ENCODE measurements at regions not wholly inside any gene's neighbourhood (a gene's known extent, or its start where the extent isn't known, plus 50 kb on each side); places are given as distances from the start of the nearest gene placed in this dataset.

DNA sequence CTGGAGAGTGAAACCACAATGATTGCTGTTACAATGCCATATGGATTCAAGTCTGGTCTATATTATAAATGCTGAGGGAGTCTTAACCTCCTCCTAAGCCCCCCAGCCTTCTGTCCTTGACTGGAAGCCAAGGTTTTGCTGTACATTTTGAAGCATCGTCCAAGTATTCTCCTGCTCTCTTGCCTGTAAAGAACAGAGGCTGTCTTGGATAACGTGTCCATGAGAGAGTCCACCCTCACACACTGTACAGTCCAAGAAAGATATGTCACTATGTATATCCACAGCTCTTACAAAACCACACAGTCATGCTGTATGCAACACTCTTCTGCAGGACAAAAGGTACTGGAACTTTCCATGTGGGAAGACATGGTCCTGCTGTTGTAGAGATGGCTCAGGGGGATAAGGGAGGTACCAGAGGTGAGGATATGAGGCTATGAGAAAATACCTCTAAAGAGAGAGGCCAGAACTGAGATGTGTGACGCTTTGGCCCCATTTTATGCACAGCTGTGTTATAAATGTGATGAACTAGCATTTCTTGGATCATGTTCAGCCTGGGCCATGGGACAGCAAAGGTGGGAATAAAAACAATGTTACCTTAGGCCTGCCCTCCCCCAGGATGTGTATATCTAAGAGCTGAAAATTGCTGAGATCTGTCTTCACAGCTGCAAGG, 678.6 kb downstream of the IQCM start:
- no peak for FAIRE-seq

DNA sequence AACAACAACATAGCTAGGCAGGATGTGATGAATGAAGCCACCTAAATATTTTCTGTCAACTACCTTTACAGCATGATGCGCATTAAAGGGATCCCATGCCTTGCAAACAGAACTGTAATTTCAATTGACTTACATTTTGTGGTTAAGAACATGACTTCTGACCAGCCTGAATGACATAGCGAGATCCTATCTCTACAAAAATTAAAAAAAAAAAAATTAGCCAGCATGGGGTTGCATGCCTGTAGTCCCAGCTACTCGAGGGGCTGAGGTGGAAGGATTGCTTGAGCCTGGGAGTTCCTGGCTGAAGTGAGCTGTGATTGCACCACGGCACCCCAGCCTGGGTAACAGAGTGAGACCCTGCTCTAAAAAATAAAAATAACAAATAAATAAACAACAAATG, 680.6 kb downstream of the IQCM start:
- DNase-seq (ENCODE audit: low spot score in 2 of 2) (no peak), FAIRE-seq (no peak)

More for the DNA sequence above, 678.6 kb downstream of the IQCM start:
- DNase-seq (ENCODE audit: low spot score in 2 of 2), result no peak

- DNase-seq (ENCODE audit: low spot score in 2 of 2), result no peak
- no peak for FAIRE-seq
Observed at GRCh38 chr4:149121023-149121404, 678.8 kb upstream of the NR3C2 start.

DNA sequence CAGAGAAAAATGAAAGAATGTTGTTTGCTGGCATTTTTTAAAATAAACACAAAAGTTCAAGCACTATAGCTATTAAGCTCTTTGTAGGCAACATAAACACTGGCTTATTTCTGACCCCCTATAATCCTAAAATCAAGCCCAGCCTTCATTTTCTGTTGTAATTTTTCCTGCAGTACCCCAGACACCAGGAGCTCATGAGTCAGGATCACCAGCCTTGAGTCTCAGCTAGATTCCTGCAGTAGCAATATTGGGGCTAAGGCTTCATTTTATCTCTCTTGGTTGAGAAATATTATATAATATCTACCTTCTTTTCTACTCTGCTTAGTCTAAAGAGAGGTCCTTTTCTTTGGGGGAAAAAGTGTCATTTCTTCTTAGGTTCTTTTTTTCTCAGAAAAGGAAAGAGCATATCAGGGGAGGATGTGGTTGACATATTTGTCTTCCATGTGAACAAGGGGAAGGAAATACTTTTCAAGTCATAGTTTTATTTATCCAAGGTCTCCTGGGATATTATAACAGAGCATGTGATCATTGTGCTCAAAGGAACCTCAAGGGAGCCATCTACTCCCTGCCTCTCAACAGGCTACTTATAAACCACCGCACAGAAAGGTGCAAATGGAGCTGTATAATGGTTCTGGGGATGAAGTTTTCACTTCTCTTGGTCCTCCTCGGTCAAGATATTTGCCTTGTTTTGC, 678.3 kb upstream of the NR3C2 start:
- FAIRE-seq (no peak), DNase-seq (ENCODE audit: low spot score in 2 of 2) (no peak)

DNA sequence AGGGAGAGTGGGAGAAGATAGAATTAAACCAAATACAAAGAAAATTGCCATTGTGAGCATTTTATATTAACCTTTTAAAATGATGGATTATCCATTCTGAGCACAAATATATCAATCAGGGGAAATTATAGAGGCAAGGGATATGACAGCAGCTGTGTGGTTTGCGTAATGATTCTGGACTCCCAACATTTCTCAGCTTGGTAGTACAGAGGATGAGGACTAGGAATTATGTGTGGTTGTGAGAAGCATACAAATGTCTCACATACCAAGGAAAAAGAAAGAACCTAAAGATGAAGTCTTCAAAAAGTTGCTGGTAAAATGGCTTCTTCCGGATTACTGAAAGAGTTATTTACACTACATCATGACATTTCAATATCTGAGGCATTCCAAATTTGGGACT, 674.6 kb upstream of the NR3C2 start:
- FAIRE-seq (no peak), DNase-seq (ENCODE audit: low spot score in 2 of 2) (no peak)

DNA sequence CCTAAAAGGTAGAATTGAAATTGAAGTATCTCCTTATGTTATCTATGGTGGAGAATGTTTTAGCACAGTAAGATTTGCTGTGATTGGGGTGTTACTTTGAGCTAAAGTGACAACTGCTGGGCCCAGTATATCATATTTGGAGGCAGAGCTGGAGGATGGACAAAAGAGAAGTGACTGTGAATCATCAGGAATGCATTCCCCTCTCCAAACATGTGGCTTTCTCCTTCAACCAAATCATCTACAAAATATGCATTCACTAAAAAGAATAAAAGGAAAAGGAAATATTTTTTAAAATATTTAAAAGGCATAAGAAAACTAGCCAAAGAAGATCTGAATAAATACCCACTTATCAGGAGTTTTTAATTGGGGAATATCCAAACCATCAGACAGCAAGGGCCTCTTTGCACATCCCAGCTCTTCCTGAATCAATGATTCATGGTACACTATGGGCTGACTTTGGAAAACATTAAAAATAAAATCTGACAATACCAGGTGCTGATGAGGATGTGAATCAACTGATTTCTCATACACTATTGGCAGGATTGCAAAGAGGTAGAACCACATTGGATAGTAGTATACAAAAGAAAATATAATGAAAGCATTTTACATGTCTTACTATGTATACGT, 671.7 kb upstream of the NR3C2 start:
- no peak for FAIRE-seq
- DNase-seq (ENCODE audit: low spot score in 2 of 2), result no peak

DNA sequence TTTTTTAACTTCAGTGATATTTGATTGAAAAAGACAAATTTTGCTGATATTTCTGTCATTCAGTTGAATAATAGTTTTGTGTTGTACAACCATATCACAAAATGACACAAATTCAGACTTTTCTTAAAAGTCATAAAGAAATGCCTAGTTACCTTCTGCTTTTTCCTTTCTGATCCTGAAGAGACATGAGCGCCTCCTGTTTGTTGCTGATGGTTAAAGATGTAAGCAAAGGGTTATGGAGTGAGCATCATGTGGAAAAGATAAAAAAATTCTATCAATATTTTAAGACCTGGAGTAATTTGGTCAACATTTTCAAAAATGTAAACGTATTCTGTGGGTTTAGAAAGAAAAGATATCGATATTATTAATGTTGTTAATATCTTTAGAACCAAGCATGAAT, 669.9 kb upstream of the NR3C2 start:
- FAIRE-seq (no peak), DNase-seq (ENCODE audit: low spot score in 2 of 2) (no peak)

- FAIRE-seq (no peak), DNase-seq (ENCODE audit: low spot score in 2 of 2) (no peak)
Observed at GRCh38 chr4:149110481-149110880, 668.3 kb upstream of the NR3C2 start.

DNA sequence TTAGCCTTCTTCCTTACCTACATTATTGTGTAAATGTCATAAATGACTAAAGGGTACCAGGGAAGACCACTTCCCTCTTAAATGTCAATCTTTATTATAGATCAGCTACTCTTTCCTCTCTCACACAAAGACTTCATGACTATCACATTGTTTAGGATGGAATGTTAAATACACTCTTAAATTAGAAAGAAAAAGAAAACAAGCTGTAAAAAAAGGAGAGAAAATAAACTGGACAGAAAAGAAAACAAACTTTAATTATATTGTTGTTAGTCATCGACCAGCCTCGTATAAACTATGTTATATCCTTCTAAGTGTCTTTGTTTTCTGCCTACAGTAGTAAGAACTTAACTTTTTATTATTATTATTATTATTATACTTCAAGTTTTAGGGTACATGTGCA, 666.4 kb upstream of the NR3C2 start:
- FAIRE-seq (no peak), DNase-seq (ENCODE audit: low spot score in 2 of 2) (no peak)

GRCh38 chr4:149102765-149103164, 660.6 kb upstream of the NR3C2 start:
- DNase-seq (ENCODE audit: low spot score in 2 of 2) (no peak), FAIRE-seq (no peak)

DNA sequence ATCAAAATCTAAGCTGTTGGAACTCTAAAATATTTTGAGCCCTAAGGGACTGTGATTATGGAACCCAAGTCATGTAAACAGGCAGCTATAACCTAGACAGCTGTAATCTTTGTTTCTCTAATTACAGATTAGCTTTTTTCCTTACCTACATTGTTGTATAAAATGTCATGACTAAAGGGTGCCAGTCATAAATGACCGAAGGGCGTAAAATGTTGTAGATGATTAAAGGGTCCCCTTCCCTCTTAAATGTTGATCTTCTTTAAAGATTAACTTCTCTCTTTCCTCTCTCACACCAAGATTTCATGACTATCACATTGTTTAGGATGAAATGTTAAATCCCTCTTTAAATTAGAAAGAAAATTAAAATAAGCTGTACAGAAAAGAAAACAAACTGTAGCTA, 659.4 kb upstream of the NR3C2 start:
- DNase-seq (ENCODE audit: low spot score in 2 of 2), result no peak
- FAIRE-seq, result no peak

- DNase-seq (ENCODE audit: low spot score in 2 of 2) (no peak), FAIRE-seq (no peak)
Observed at GRCh38 chr4:149095811-149096210, 653.6 kb upstream of the NR3C2 start.

- FAIRE-seq (no peak), DNase-seq (ENCODE audit: low spot score in 2 of 2) (no peak)
Observed at GRCh38 chr4:149095001-149095400, 652.8 kb upstream of the NR3C2 start.

DNA sequence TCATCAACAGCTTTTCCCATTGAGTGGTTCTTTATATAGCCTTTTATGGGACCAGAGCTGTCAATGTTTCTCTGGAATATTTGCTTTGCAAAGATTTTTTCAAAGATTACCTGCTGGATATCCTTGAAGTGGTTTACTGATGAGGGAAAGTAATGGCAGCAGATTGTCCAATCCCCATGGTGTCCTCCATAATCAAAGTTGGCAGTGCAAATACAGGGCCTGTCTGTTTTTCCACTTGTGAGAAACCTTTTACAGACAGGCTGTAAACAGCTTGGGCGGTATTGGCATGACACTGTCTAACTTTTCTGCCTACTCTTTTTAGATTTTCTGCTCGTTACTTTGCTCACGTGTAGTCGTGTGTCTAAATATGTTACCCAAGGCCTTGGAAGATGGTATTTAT, 641.9 kb upstream of the NR3C2 start:
- DNase-seq (ENCODE audit: low spot score in 2 of 2), result no peak

DNA sequence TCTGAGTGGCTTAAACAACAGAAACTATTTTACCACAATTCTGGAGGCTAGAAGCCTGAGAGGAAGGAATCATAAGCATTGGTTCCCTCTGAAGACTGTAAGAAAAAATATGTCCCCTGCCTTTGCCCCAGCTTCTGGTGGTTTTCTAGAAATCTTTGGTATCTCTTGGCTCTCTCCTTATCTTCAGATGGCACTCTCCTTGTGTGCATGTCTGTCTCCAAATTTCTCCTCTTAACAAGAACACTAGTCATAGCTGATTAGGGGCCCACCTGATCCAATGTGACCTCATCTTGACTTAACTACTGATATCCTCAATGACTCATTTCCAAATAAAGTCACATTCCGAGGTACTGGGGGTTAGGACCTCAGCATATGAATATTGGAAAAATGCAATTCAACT, 635.0 kb upstream of the NR3C2 start:
- DNase-seq (ENCODE audit: low spot score in 2 of 2) (no peak), FAIRE-seq (no peak)

More for the DNA sequence above, 641.9 kb upstream of the NR3C2 start:
- no peak for FAIRE-seq

- FAIRE-seq, result no peak
- no peak for DNase-seq (ENCODE audit: low spot score in 2 of 2)
Observed at GRCh38 chr4:149076401-149076800, 634.2 kb upstream of the NR3C2 start.

DNA sequence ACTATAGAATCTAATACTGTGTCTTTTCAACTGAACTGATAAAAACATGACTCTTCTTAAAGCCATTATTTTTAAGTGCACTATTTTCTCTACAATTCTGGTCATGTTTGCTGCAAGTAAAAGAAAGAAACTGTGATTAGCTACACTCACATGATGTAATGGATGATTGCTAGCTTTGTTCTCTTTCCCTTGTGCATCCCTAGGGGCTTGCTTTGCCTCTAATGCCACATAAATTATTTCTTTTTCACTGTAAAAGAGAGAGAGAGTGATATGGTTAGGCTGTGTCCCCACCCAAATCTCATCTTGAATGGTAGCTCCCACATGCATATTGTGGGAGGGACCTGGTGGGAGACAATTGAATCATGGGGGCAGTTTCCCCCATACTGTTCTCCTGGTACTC, 630.2 kb upstream of the NR3C2 start:
- FAIRE-seq, result no peak

GRCh38 chr4:149065753-149066152, 623.5 kb upstream of the NR3C2 start:
- DNase-seq (ENCODE audit: low spot score in 2 of 2) (no peak), FAIRE-seq (no peak)

More for the DNA sequence above, 630.2 kb upstream of the NR3C2 start:
- DNase-seq (ENCODE audit: low spot score in 2 of 2), result no peak

DNA sequence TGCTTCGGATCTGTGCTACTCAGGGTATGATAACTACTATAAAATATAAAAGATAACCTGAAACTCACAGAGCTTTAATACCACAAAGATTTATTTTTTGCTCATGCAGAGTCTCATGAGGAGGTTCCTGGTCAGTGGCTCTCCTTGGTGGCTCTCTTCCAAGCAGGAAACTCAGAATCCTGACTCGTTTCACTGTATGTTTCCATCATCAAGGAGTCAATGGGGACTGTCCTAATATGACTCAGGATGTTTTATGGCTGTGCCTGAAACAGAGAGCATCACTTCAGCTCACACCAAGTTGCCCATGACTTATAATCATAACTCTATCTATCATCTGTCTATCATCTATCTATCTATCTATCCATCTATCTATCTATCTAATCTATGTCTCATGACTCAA, 620.8 kb upstream of the NR3C2 start:
- DNase-seq (ENCODE audit: low spot score in 2 of 2) (no peak), FAIRE-seq (no peak)

DNA sequence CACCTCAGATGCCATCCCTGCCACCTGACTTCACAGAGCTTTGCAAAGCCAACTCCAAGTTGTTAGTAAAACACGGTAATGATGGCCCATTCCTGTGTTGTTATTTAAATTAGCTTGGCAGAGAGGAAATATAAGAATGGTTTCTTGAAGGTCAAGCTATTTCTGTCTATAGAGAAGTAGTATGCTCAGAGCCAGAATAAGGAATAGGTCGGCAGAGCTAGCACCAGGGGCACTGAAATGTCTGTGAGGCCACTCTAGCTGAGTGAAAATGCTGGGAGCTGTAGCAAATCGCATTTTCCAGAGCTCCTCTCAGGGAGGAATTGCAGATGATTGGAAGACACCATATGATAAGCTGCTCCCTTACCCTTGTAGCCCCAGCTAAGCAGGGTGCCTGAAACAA, 615.4 kb upstream of the NR3C2 start:
- no peak for DNase-seq (ENCODE audit: low spot score in 2 of 2)
- no peak for FAIRE-seq

- DNase-seq (ENCODE audit: low spot score in 2 of 2) (no peak), FAIRE-seq (no peak)
Observed at GRCh38 chr4:149056615-149057014, 614.4 kb upstream of the NR3C2 start.

DNA sequence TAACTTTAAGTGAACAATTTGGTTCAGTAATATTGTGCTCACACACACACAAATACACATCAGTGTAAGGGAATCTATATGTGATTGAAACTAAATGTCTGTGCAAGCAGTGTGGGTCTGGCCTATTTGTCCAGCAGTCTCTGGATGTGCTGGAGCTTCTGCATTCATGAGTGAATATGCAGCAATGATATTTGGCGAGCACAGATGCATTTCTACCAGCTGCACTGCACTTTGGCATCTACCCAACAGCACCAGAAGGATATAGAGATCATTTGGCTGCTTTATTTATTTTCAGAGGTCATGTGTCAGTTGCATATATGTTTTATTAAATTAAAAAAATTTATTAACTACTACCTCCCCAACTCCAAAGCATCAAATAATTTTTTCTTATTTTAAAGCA, 613.4 kb upstream of the NR3C2 start:
- no peak for DNase-seq (ENCODE audit: low spot score in 2 of 2)
- FAIRE-seq, result no peak
